H1 (cell line): ENCODE measurements at regions not wholly inside any gene's neighbourhood (a gene's known extent, or its start where the extent isn't known, plus 50 kb on each side); places are given as distances from the start of the nearest gene placed in this dataset.

ENCODE experiments used
- CTCF ChIA-PET: fragments of 300-600 bp; sonication (Branson Sonifier 250); formaldehyde crosslinking; loops from one replicate; lab custom pipeline; 2021; ENCODE audit not compliant: partially characterized antibody; lab: Charles Lee
- POLR2A ChIA-PET: fragments of 300-600 bp; sonication (Branson Sonifier 250); formaldehyde crosslinking; loops from one replicate; lab custom pipeline; 2021; ENCODE audit warnings: inconsistent platforms; ENCODE audit not compliant: partially characterized antibody; lab: Charles Lee
- DNase-seq, 2 experiments: peaks; one replicate each; pipeline versions ENCODE4 v3.0.0 to v3.0.0-alpha.2; 2010 to 2022; ENCODE audit warnings: low spot score in 2 of 2, low read depth in 1 of 2, mixed read lengths in 1 of 2
- FAIRE-seq: peaks from 2 replicates; lab custom pipeline; 2011; peaks lifted over from hg19 to GRCh38; lab: Jason Lieb, UNC
- H2AFZ ChIP-seq: 2 replicates; pipeline ENCODE4 v1.8.1; 2012; ENCODE audit warnings: low read length, inconsistent platforms
- H2AK5ac ChIP-seq: 2 replicates; pipeline ENCODE4 v1.6.1; 2013; ENCODE audit warnings: low read depth, low read length
- H2BK120ac ChIP-seq: replicated peaks from 2 replicates; pipeline ENCODE3; 2013; ENCODE audit warnings: low read depth, low read length, inconsistent platforms
- H2BK12ac ChIP-seq: 2 replicates; pipeline ENCODE4 v1.6.1; 2013; ENCODE audit warnings: low read depth, low read length
- H2BK15ac ChIP-seq: 2 replicates; pipeline ENCODE4 v1.6.1; 2013; ENCODE audit warnings: low read length
- H2BK20ac ChIP-seq: 2 replicates; pipeline ENCODE4 v1.6.1; 2013; ENCODE audit warnings: low read length
- H2BK5ac ChIP-seq: 2 replicates; pipeline ENCODE4 v1.6.1; 2013; ENCODE audit warnings: low read depth, low read length
- H3K14ac ChIP-seq: 2 replicates; pipeline ENCODE4 v1.6.1; 2013; ENCODE audit warnings: inconsistent platforms; ENCODE audit not compliant: insufficient read length
- H3K18ac ChIP-seq: 2 replicates; pipeline ENCODE4 v1.6.1; 2013; ENCODE audit warnings: low read length; ENCODE audit errors: extremely low read depth
- H3K23ac ChIP-seq: 2 replicates; pipeline ENCODE4 v1.6.1; 2013; ENCODE audit warnings: inconsistent platforms; ENCODE audit not compliant: insufficient read length
- H3K23me2 ChIP-seq: 2 replicates; pipeline ENCODE4 v1.6.1; 2013; ENCODE audit warnings: low read depth, low read length
- H3K27ac ChIP-seq: 2 replicates; pipeline ENCODE4 v1.6.1; 2011; ENCODE audit warnings: low read depth, low read length, inconsistent platforms
- H3K27me3 ChIP-seq, 4 experiments: replicated peaks in 1 of 4; 1 replicate in 1 of 4; 2 replicates in 3 of 4; pipeline versions ENCODE4 v1.6.1 to v1.8.1; 2011 to 2013; ENCODE audit warnings: low read length in 3 of 4, mild to moderate bottlenecking in 3 of 4, inconsistent platforms in 2 of 4, mixed read lengths in 2 of 4, moderate library complexity in 1 of 4; ENCODE audit not compliant: control insufficient read depth in 3 of 4, insufficient read depth in 3 of 4; ENCODE audit errors: extremely low read depth in 1 of 4
- H3K36me3 ChIP-seq, 4 experiments: 2 replicates each; pipeline versions ENCODE4 v1.6.1 to v1.8.1; 2011 to 2013; ENCODE audit warnings: mild to moderate bottlenecking in 4 of 4, low read length in 3 of 4, moderate library complexity in 2 of 4, control low read depth in 1 of 4, inconsistent platforms in 1 of 4; ENCODE audit not compliant: insufficient read depth in 4 of 4, control insufficient read depth in 2 of 4
- H3K4ac ChIP-seq: replicated peaks from 2 replicates; pipeline ENCODE3; 2013; ENCODE audit warnings: low read length, low read depth, mixed read lengths, inconsistent platforms; ENCODE audit not compliant: insufficient read length
- H3K4me1 ChIP-seq, 4 experiments: replicated peaks in 1 of 4; 1 replicate in 1 of 4; 2 replicates in 3 of 4; pipeline versions ENCODE4 v1.6.1 to v1.8.1; 2011 to 2013; ENCODE audit warnings: low read length in 3 of 4, inconsistent platforms in 2 of 4, mixed read lengths in 1 of 4; ENCODE audit not compliant: insufficient read depth in 4 of 4, control insufficient read depth in 3 of 4
- H3K4me2 ChIP-seq, 2 experiments: 2 replicates each; pipeline versions ENCODE4 v1.6.1 to v1.8.1; 2011 to 2013; ENCODE audit warnings: low read depth in 2 of 2, low read length in 2 of 2, control low read depth in 1 of 2, inconsistent platforms in 1 of 2, mild to moderate bottlenecking in 1 of 2; ENCODE audit not compliant: insufficient read depth in 1 of 2
- H3K4me3 ChIP-seq, 4 experiments: fragments of 200-600, 300-600 bp in 1 of 4; sonication (generic), shearing (Covaris generic), sonication (Bioruptor Twin) in 1 of 4; 2 replicates each; pipeline versions ENCODE4 v1.5.1 to v1.8.1; 2011 to 2016; ENCODE audit warnings: low read length in 4 of 4, low read depth in 3 of 4, control low read depth in 2 of 4, inconsistent platforms in 2 of 4, mild to moderate bottlenecking in 2 of 4, mixed read lengths in 1 of 4, moderate library complexity in 1 of 4; ENCODE audit not compliant: insufficient read depth in 2 of 4; ENCODE audit errors: extremely low read depth in 1 of 4
- H3K56ac ChIP-seq: replicated peaks from 2 replicates; pipeline ENCODE3; 2013; ENCODE audit warnings: low read depth, mild to moderate bottlenecking, mixed read lengths, low read length, inconsistent platforms; ENCODE audit not compliant: insufficient read length
- H3K79me1 ChIP-seq: 2 replicates; pipeline ENCODE4 v1.6.1; 2013; ENCODE audit warnings: low read depth, low read length, control low read depth
- H3K79me2 ChIP-seq, 2 experiments: 2 replicates each; pipeline versions ENCODE4 v1.6.1 to v1.8.1; 2012 to 2013; ENCODE audit warnings: low read length in 2 of 2, mild to moderate bottlenecking in 2 of 2, inconsistent platforms in 1 of 2; ENCODE audit not compliant: insufficient read depth in 2 of 2, control insufficient read depth in 1 of 2
- H3K9ac ChIP-seq, 4 experiments: replicated peaks in 1 of 4; 1 replicate in 1 of 4; 2 replicates in 3 of 4; pipeline versions ENCODE4 v1.6.1 to v1.8.1; 2011 to 2013; ENCODE audit warnings: low read depth in 3 of 4, low read length in 3 of 4, control low read depth in 2 of 4, mild to moderate bottlenecking in 2 of 4, moderate library complexity in 2 of 4, inconsistent platforms in 1 of 4; ENCODE audit errors: extremely low read depth in 1 of 4
- H3K9me3 ChIP-seq, 2 experiments: 2 replicates each; pipeline versions ENCODE4 v1.6.1 to v1.8.1; 2012 to 2013; ENCODE audit warnings: mild to moderate bottlenecking in 2 of 2, moderate library complexity in 2 of 2, control low read depth in 1 of 2, inconsistent platforms in 1 of 2, low read depth in 1 of 2, low read length in 1 of 2, mixed read lengths in 1 of 2; ENCODE audit not compliant: insufficient read depth in 2 of 2
- H4K20me1 ChIP-seq, 2 experiments: replicated peaks in 1 of 2; 2 replicates each; pipeline versions ENCODE3 to v1.8.1; 2011 to 2013; ENCODE audit warnings: inconsistent platforms in 2 of 2, low read length in 2 of 2, mild to moderate bottlenecking in 1 of 2; ENCODE audit not compliant: insufficient read depth in 2 of 2, control insufficient read depth in 1 of 2
- H4K5ac ChIP-seq: 2 replicates; pipeline ENCODE4 v1.6.1; 2013; ENCODE audit warnings: low read length, low read depth, mixed read lengths, inconsistent platforms; ENCODE audit not compliant: insufficient read length
- H4K8ac ChIP-seq: 2 replicates; pipeline ENCODE4 v1.8.0; 2013; ENCODE audit warnings: mild to moderate bottlenecking, moderate library complexity, low read length, inconsistent platforms; ENCODE audit not compliant: insufficient read depth; ENCODE audit errors: extremely low read depth
- H4K91ac ChIP-seq: replicated peaks from 2 replicates; pipeline ENCODE3; 2013; ENCODE audit warnings: low read length, mixed read lengths, inconsistent platforms; ENCODE audit not compliant: insufficient read length
- BRCA1 ChIP-seq: IDR thresholded peaks from 2 replicates; pipeline ENCODE4 v1.6.1; 2012; ENCODE audit warnings: low read depth, low read length, improper control_type of control experiment
- CHD1 ChIP-seq: IDR thresholded peaks from 2 replicates; pipeline ENCODE4 v1.6.1; 2012; ENCODE audit warnings: low read depth, low read length, improper control_type of control experiment
- EP300 ChIP-seq, 2 experiments: IDR thresholded peaks; 1 replicate in 1 of 2; 2 replicates in 1 of 2; pipeline ENCODE4 v1.6.1; 2011 to 2012; ENCODE audit warnings: low read depth in 2 of 2, low read length in 2 of 2, mild to moderate bottlenecking in 2 of 2, borderline replicate concordance in 1 of 2, inconsistent platforms in 1 of 2, moderate library complexity in 1 of 2
- NRF1 ChIP-seq: IDR thresholded peaks from 2 replicates; pipeline ENCODE4 v1.6.1; 2011; ENCODE audit warnings: mild to moderate bottlenecking, low read depth, low read length, improper control_type of control experiment
- POLR2AphosphoS5 ChIP-seq: IDR thresholded peaks from 2 replicates; pipeline ENCODE4 v1.6.1; 2011; ENCODE audit warnings: low read depth, low read length
- SAP30 ChIP-seq: fragments of 300-600 bp; sonication (generic); IDR thresholded peaks from 2 replicates; pipeline ENCODE4 v1.7.1; 2012; ENCODE audit warnings: low read length, moderate library complexity, mild to moderate bottlenecking, inconsistent platforms; ENCODE audit not compliant: insufficient read depth, insufficient replicate concordance
- YY1 ChIP-seq: IDR thresholded peaks from 2 replicates; pipeline ENCODE4 v1.6.1; 2011; ENCODE audit warnings: low read depth, mild to moderate bottlenecking, low read length
- WGBS, 2 experiments: shearing (Covaris generic) in 1 of 2; methylation state at CpG; one replicate each; pipeline versions ENCODE4 v1.1.6 to v1.1.7; 2013 to 2015; ENCODE audit warnings: low lambda C conversion rate in 2 of 2, mixed read lengths in 2 of 2, inconsistent platforms in 1 of 2, low coverage in 1 of 2, missing lambda C conversion rate in 1 of 2; ENCODE audit not compliant: insufficient replicate concordance in 2 of 2, insufficient coverage in 1 of 2, insufficient read length in 1 of 2; ENCODE audit errors: extremely low coverage in 1 of 2, missing lambda C conversion rate in 1 of 2; 5-methylcytosine and 5-hydroxymethylcytosine counted together

DNA sequence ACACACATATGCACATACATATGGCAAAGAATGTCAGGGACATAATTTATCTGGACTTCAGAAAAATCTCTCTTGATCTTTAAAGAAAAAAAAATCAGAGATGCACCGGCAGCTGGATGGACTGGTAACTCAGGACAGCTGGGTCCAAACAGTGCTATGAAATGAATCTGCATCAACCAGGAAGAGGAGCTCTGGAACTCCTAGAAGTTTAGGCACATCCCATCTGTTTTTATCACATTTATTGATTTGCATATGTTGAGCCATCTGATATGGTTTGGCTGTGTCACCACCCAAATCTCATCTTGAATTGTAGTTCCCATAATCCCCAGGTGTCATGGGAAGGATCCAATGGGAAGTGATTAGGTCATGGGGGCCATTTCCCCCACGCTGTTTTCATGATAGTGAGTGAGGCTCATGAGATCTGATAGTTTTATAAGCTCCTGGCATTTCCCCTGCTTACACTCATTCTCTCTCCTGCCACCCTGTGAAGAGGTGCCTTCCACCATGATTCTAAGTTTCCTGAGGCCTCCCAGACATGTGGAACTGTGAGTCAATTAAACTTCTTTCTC lies 87.7 kb upstream of the AKIP1 start:
- Histone ChIP-seq H3K23ac (no peak overlapping the region), H4K5ac (no peak overlapping the region), H3K79me2 (no peaks in the 10 kb centered on the region), H4K8ac (no peak overlapping the region), H2BK15ac (no peak overlapping the region), H2BK20ac (no peak overlapping the region), H3K9me3 (no peaks in the 10 kb centered on the region), H3K4me3 (no peak overlapping the region), H3K27ac (no peak overlapping the region), H3K18ac (no peak overlapping the region), H3K56ac (no peak overlapping the region), H3K36me3 (no peaks in the 10 kb centered on the region), H3K27me3 (no peaks in the 10 kb centered on the region), H2AK5ac (no peak overlapping the region), H2BK120ac (no peak overlapping the region), H3K14ac (no peak overlapping the region), H3K9ac (no peak overlapping the region), H2AFZ (no peak overlapping the region), H4K20me1 (no peaks in the 10 kb centered on the region), H3K23me2 (no peaks in the 10 kb centered on the region), H2BK12ac (no peak overlapping the region; the same call in 1 of the 2 replicates), H3K4me1 (peaks cover 0 to 15% (median 12%) of the 10 kb centered on the region in 4 experiments; a peak in 6 of 7 replicates), H3K79me1 (no peaks in the 10 kb centered on the region), H3K4ac (no peak overlapping the region), H2BK5ac (no peak overlapping the region), H4K91ac (no peak overlapping the region), H3K4me2 (no peak overlapping the region)
- FAIRE-seq (no peak), DNase-seq (no peak)
- WGBS, 2 experiments, result 58% methylated on average over 2 of the region's 2 CpGs; no CpG with 5 or more reads in 1 of the 2 experiments
- ChIA-PET CTCF (no interaction called here), POLR2A (interaction anchor here (0.7 to 2.4 kb wide), 4 partner anchors 13 to 136 kb away, joined by 3 to 7 read pairs (median 4); a partner anchor contains a TSS)
- TF ChIP-seq NRF1 (no peak), EP300 (IDR thresholded peaks at IDR 0.05; ENCODE audit: borderline replicate concordance in 1 of 2, low read depth in 2 of 2, low read length in 2 of 2) (no peak), SAP30 (no peak), POLR2AphosphoS5 (no peak), YY1 (no peak), BRCA1 (no peak), CHD1 (no peak)
